GM12874 (cell line): ENCODE measurements at regions not wholly inside any gene's neighbourhood (a gene's known extent, or its start where the extent isn't known, plus 50 kb on each side); places are given as distances from the start of the nearest gene placed in this dataset.

Experiments used
- TF ChIP-seq, protein P1 (sequence below): IDR thresholded peaks from 2 replicates; pipeline ENCODE4 v1.5.1; 2011; ENCODE audit warnings: low read depth, mild to moderate bottlenecking, control low read depth, low read length, moderate library complexity; ENCODE audit not compliant: insufficient read depth

- TF ChIP-seq, protein P1, sequence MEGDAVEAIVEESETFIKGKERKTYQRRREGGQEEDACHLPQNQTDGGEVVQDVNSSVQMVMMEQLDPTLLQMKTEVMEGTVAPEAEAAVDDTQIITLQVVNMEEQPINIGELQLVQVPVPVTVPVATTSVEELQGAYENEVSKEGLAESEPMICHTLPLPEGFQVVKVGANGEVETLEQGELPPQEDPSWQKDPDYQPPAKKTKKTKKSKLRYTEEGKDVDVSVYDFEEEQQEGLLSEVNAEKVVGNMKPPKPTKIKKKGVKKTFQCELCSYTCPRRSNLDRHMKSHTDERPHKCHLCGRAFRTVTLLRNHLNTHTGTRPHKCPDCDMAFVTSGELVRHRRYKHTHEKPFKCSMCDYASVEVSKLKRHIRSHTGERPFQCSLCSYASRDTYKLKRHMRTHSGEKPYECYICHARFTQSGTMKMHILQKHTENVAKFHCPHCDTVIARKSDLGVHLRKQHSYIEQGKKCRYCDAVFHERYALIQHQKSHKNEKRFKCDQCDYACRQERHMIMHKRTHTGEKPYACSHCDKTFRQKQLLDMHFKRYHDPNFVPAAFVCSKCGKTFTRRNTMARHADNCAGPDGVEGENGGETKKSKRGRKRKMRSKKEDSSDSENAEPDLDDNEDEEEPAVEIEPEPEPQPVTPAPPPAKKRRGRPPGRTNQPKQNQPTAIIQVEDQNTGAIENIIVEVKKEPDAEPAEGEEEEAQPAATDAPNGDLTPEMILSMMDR, result no peak
Observed at GRCh38 chr6:160851031-160851430, 140.5 kb upstream of the MAP3K4 start.

DNA sequence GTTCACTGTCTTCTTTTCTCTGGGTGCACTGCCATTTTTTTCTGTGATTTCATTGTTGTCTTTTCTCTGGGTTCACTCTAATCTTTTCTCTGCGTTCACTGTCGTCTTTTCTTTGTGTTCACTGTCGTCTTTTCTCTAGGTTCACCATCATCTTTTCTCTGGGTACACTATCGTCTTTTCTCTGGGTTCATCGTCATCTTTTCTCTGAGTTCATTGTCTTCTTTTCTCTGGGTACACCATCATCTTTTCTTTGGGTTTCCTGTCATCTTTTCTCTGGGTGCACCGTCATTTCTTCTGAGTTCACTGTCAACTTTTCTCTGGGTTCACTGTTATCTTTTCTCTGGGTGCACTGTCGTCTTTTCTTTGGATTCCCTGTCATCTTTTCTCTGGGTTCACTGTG is 137.6 kb upstream of the MAP3K4 start:
- TF ChIP-seq, protein P1, result no peak

- TF ChIP-seq, protein P1, result no peak
Observed at GRCh38 chr6:160858886-160859285, 132.7 kb upstream of the MAP3K4 start.

DNA sequence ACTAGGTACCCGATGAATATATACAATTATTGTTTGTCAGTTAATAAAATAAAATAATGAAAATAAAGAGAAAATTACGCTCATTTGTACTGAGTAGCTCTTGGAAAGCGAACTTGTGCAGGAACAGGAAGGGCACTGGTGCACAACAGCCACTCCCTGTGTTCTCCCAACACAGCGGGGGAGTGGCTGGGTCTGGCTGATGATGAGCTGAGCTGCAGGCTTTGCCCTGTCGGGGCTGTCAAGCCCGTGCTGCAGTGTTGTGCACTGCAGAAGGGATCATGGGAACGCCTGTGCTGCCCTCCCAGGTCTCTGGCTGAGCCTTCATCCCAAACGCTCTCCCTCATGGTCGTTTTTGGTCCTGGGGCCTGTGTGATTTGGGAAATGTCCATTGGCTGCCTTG is 131.7 kb upstream of the MAP3K4 start:
- TF ChIP-seq, protein P1, result no peak

GRCh38 chr6:160861824-160862223 is 129.7 kb upstream of the MAP3K4 start:
- TF ChIP-seq, protein P1, result no peak

DNA sequence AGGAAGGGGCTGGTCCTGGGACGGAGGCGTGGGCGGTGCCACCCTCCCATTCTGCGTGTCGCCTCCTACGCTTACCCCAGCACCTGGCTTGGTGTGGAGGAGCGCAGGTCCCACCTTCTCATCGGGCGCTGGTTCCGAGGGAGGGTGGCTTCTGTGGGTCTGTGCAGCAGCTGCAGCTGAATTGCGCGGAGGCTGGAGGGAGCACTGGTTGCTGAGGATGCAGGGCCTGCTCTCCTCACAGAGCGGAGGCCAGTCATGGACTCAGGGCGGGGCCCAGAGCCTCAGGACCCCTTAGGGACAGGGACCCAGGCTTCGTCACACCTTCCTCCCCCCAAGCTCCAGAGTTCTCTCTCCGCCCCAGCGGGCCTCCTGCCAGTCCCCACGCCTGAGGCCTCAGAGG is 127.8 kb upstream of the MAP3K4 start:
- TF ChIP-seq, protein P1, result no peak

DNA sequence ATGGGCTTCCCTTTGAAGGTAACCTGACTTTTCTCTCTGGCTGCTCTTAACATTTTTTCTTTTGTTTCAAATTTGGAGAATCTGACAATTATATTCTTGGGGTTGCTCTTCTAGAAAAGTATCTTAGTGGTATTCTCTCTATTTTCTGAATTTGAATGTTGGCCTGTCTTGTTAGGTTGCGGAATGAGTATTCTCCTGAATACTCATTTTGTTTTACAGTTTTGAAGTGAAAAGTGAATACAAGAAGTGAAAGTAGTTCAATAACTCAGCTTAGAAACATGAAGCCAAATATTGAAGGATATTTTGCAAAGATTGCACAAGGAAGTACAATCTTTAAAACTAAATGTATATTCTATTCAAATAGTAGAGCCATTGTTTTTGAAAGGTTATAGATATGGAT is 120.2 kb upstream of the MAP3K4 start:
- TF ChIP-seq, protein P1, result no peak

DNA sequence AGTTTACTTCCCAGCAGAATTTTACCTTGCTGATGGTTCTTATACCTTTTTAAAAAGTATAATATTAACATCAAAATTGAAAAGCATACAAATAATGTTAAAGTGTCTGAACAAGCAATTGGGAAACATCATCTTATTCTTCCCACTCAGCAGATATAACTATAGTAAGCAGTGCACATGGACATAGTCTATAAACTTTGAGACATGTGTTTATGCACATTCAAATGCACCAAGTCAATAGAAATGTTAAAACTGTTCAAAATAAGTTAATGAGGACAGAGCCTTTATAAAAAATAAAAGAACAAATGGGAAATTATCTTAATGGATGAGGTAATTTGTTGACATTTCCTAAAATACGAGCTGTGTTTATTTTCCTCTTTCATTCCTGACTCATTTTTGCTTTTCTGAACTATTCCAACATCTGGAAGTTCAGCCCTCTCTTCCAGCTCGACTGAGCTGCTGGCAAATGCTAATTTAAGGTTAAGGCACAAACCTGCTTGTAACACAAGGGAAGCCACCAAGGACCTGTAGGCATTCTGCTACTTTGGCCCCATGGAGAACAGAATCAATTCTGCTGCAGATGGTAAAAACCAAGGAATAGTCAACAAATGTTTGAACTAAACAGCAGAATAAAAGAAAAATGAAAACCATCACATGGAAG is 110.3 kb upstream of the MAP3K4 start:
- TF ChIP-seq, protein P1, result no peak
